Vagina (tissue), 2 donors: ENCODE measurements at regions not wholly inside any gene's neighbourhood (a gene's known extent, or its start where the extent isn't known, plus 50 kb on each side); places are given as distances from the start of the nearest gene placed in this dataset.

Source experiments
- DNase-seq, 2 donors: peaks; one replicate each; pipeline ENCODE4 v3.0.0-alpha.2; 2017; ENCODE audit errors: extremely low spot score in 2 of 2
- H3K27ac ChIP-seq: fragments of 200-600 bp; sonication (generic); one replicate; pipeline ENCODE4 v1.5.1; 2019
- H3K27me3 ChIP-seq: fragments of 200-600 bp; sonication (generic); one replicate; pipeline ENCODE4 v1.5.1; 2019
- H3K36me3 ChIP-seq, 2 donors: fragments of 200-600 bp; sonication (generic); one replicate each; pipeline ENCODE4 v1.5.1; 2017 to 2019
- H3K4me1 ChIP-seq: fragments of 200-600 bp; sonication (generic); one replicate; pipeline ENCODE4 v1.5.1; 2019
- H3K4me3 ChIP-seq, 2 donors: fragments of 200-600 bp; sonication (generic); 1 replicate in 1 of 2; 2 replicates in 1 of 2; pipeline ENCODE4 v1.5.1; 2016 to 2019
- H3K9me3 ChIP-seq: fragments of 200-600 bp; sonication (generic); one replicate; pipeline ENCODE4 v1.5.1; 2019
- CTCF ChIP-seq, 3 experiments: fragments of 450-650 bp in 2 of 3; fragments of 200-600 bp in 1 of 3; sonication (generic) in 1 of 3; IDR thresholded peaks; one replicate each; pipeline ENCODE4 v1.5.1; 2017 to 2019; ENCODE audit warnings: antibody characterized with exemption in 3 of 3, mild to moderate bottlenecking in 2 of 3, moderate library complexity in 2 of 3
- POLR2A ChIP-seq, 2 donors: fragments of 450-650 bp; IDR thresholded peaks; one replicate each; pipeline ENCODE4 v1.6.1; 2017; ENCODE audit warnings: antibody characterized with exemption in 2 of 2, mild to moderate bottlenecking in 2 of 2, moderate library complexity in 2 of 2
- POLR2AphosphoS5 ChIP-seq, 2 donors: sonication (generic); formaldehyde crosslinking; IDR thresholded peaks; one replicate each; pipeline ENCODE4 v1.9.0; 2017; ENCODE audit warnings: antibody characterized with exemption in 2 of 2, mild to moderate bottlenecking in 2 of 2, low read depth in 1 of 2; ENCODE audit not compliant: insufficient read depth in 1 of 2
- intact Hi-C: fragments of 100-400 bp; cut with DNase I; formaldehyde crosslinking; loops from one replicate; pipeline ENCODE4 v1.15.1; 2023

- Histone ChIP-seq H3K4me1 (no peaks in the 10 kb centered on the region), H3K4me3 (no peak overlapping the region), H3K27me3 (no peaks in the 10 kb centered on the region), H3K27ac (no peak overlapping the region), H3K9me3 (no peaks in the 10 kb centered on the region), H3K36me3 (no peaks in the 10 kb centered on the region)
- no peak for TF ChIP-seq POLR2A (IDR thresholded peaks at IDR 0.05)
- no peak for TF ChIP-seq POLR2AphosphoS5 (IDR thresholded peaks at IDR 0.05; ENCODE audit: insufficient read depth in 1 of 2, low read depth in 1 of 2)
- TF ChIP-seq CTCF (IDR thresholded peaks at IDR 0.05), result no peak
- no peak for DNase-seq
- intact Hi-C loops, result no loop called here
Measured at GRCh38 chr3:17894434-17895060, 152.1 kb upstream of the TBC1D5 start.

GRCh38 chr3:17891139-17891856 lies 148.9 kb upstream of the TBC1D5 start:
- intact Hi-C loops, result no loop called here
- H3K4me1 ChIP-seq, result no peaks in the 10 kb centered on the region
- H3K27me3 ChIP-seq, result no peaks in the 10 kb centered on the region
- H3K9me3 ChIP-seq, result no peaks in the 10 kb centered on the region
- no peak overlapping the region for H3K27ac ChIP-seq
- TF ChIP-seq POLR2A (IDR thresholded peaks at IDR 0.05) (no peak), POLR2AphosphoS5 (IDR thresholded peaks at IDR 0.05; ENCODE audit: insufficient read depth in 1 of 2, low read depth in 1 of 2) (no peak), CTCF (IDR thresholded peaks at IDR 0.05) (no peak)
- no peaks in the 10 kb centered on the region for H3K36me3 ChIP-seq
- DNase-seq, result no peak
- H3K4me3 ChIP-seq, result no peak overlapping the region

- no peak for DNase-seq
- intact Hi-C loops, result no loop called here
- H3K36me3 ChIP-seq, result no peaks in the 10 kb centered on the region
Measured at GRCh38 chr3:17885986-17886385, 143.6 kb upstream of the TBC1D5 start.

GRCh38 chr3:17882981-17883380 lies 140.6 kb upstream of the TBC1D5 start:
- TF ChIP-seq POLR2A (IDR thresholded peaks at IDR 0.05), result no peak
- no peak for TF ChIP-seq POLR2AphosphoS5 (IDR thresholded peaks at IDR 0.05; ENCODE audit: insufficient read depth in 1 of 2, low read depth in 1 of 2)
- TF ChIP-seq CTCF (IDR thresholded peaks at IDR 0.05), result no peak
- H3K4me3 ChIP-seq, result no peak overlapping the region
- no peaks in the 10 kb centered on the region for H3K4me1 ChIP-seq
- no peak overlapping the region for H3K27ac ChIP-seq
- H3K36me3 ChIP-seq, result no peaks in the 10 kb centered on the region
- no peak for DNase-seq
- intact Hi-C loops, result no loop called here
- no peaks in the 10 kb centered on the region for H3K27me3 ChIP-seq
- H3K9me3 ChIP-seq, result no peaks in the 10 kb centered on the region

More at GRCh38 chr3:17885986-17886385, 143.6 kb upstream of the TBC1D5 start:
- no peaks in the 10 kb centered on the region for H3K9me3 ChIP-seq
- no peaks in the 10 kb centered on the region for H3K27me3 ChIP-seq
- H3K4me1 ChIP-seq, result no peaks in the 10 kb centered on the region
- no peak overlapping the region for H3K4me3 ChIP-seq
- TF ChIP-seq POLR2AphosphoS5 (IDR thresholded peaks at IDR 0.05; ENCODE audit: insufficient read depth in 1 of 2, low read depth in 1 of 2), result no peak
- TF ChIP-seq CTCF (IDR thresholded peaks at IDR 0.05), result no peak
- no peak for TF ChIP-seq POLR2A (IDR thresholded peaks at IDR 0.05)
- H3K27ac ChIP-seq, result no peak overlapping the region

GRCh38 chr3:17877299-17877698 lies 134.9 kb upstream of the TBC1D5 start:
- H3K9me3 ChIP-seq, result no peaks in the 10 kb centered on the region
- no peak overlapping the region for H3K4me3 ChIP-seq
- DNase-seq, result no peak
- intact Hi-C loops, result no loop called here
- no peaks in the 10 kb centered on the region for H3K27me3 ChIP-seq
- H3K27ac ChIP-seq, result no peak overlapping the region
- no peaks in the 10 kb centered on the region for H3K36me3 ChIP-seq
- no peaks in the 10 kb centered on the region for H3K4me1 ChIP-seq
- no peak for TF ChIP-seq POLR2A (IDR thresholded peaks at IDR 0.05)
- TF ChIP-seq POLR2AphosphoS5 (IDR thresholded peaks at IDR 0.05; ENCODE audit: insufficient read depth in 1 of 2, low read depth in 1 of 2), result no peak
- no peak for TF ChIP-seq CTCF (IDR thresholded peaks at IDR 0.05)
